Activated CD8-positive, alpha-beta memory T cell treated with anti-CD3 and anti-CD28 coated beads, Interleukin-2, amount 10 ng/mL, durations not matched to agents 7 days and 5 days (primary cell): ENCODE measurements at regions not wholly inside any gene's neighbourhood (a gene's known extent, or its start where the extent isn't known, plus 50 kb on each side); places are given as distances from the start of the nearest gene placed in this dataset.
"Not testable (repeated sequence)": the region's sequence is repeated elsewhere in the genome, so short reads cannot be mapped to it uniquely, and the experiment has no call there.

Experiments
- ATAC-seq: fragments of 150-1000 bp; cut with Tn5 transposase; one replicate; pipeline ENCODE4 v1.10.0; 2021; ENCODE audit warnings: moderate library complexity
- CTCF ChIA-PET: fragments of 350-600 bp; sonication (Branson Sonifier 250); formaldehyde crosslinking; loops from one replicate; lab custom pipeline; 2021; ENCODE audit warnings: antibody characterized with exemption; lab: Charles Lee
- DNase-seq: peaks from one replicate; pipeline ENCODE4 v3.0.0-alpha.2; 2020
- H3K27ac Mint-ChIP-seq: one replicate; pipeline ENCODE4 v1.8.0; 2021; ENCODE audit warnings: mild to moderate bottlenecking, mixed read lengths
- H3K27me3 Mint-ChIP-seq: one replicate; pipeline ENCODE4 v1.8.0; 2021; ENCODE audit warnings: mixed read lengths
- H3K36me3 Mint-ChIP-seq: one replicate; pipeline ENCODE4 v1.8.0; 2021; ENCODE audit warnings: mild to moderate bottlenecking, mixed read lengths
- H3K4me1 Mint-ChIP-seq: one replicate; pipeline ENCODE4 v1.8.0; 2021; ENCODE audit warnings: mixed read lengths
- H3K4me3 Mint-ChIP-seq: one replicate; pipeline ENCODE4 v1.8.0; 2021; ENCODE audit warnings: mild to moderate bottlenecking, moderate library complexity, mixed read lengths
- H3K9me3 Mint-ChIP-seq: one replicate; pipeline ENCODE4 v1.8.0; 2022; ENCODE audit warnings: low read depth, mixed read lengths

DNA sequence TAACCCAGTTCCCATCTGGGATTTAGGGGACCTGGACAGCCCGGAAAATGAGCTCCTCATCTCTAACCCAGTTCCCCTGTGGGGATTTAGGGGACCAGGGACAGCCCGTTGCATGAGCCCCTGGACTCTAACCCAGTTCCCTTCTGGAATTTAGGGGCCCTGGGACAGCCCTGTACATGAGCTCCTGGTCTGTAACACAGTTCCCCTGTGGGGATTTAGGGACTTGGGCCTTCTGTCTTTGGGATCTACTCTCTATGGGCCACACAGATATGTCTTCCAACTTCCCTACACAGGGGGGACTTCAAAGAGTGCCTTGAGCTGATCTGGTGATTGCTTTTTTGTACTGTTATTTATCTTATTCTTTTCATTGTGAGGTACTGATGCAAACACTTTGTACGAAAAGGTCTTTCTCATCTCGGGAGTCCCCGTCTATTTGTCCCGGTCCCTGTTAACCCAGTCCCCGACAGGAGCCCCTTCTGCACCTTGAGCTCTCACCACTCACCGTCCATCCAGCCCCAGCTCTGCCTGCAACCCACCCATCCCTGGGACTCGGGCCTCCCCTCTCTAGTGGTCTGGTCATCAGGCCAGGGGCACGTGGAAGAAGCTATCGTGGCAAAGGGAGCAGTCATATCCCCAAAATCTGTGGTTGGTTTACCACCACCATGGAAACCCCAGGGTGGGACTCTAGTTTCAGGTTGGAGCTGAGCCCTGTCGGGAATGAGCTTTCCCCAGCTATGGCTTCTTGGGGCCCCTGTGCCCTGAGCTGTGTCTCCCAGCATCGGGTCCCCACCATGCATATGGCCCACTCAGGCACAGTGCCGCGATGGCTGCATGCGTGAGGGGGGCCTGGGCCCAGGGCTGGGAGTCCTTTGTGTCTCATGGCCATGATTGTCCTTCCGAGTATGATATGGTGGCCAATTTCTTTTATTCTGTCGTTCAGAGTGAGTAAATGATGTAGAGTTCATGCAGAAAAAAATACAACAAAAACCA, 270.4 kb upstream of the PLCXD1 start:
- ATAC-seq, H3K36me3 Mint-ChIP-seq, H3K27ac Mint-ChIP-seq, H3K4me3 Mint-ChIP-seq, H3K27me3 Mint-ChIP-seq, DNase-seq, CTCF ChIA-PET, H3K4me1 Mint-ChIP-seq, H3K9me3 Mint-ChIP-seq: not testable (repeated sequence)

DNA sequence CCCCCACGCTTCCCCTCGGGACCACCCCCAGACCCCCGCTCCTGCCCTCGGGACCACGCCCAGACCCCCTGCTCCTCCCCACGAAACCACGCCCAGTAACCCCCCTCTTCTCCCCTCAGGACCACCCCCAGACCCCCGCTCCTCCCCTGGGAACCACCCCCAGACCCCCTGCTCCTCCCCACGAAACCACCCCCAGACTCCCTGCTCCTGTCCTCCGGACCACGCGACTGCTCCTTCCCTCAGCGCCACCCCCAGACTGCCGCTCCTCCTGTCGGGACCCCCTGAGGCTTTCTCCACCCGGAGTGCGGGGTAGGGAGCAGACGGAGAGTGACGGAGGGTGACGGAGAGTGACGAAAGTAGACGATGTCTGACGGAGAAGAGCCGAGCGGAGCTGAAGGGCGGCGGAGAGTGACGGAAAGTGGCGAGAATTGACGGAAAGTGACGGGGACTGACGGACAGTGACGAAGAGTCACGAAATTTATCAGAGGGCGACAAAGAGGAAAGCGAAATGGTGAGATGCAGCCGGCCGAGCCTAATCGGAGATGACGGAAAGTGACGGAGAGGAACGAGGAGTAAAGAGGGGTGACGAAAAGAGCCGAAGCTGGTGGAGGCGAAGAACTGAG, 267.2 kb upstream of the PLCXD1 start:
- CTCF ChIA-PET, DNase-seq, H3K4me1 Mint-ChIP-seq, H3K27ac Mint-ChIP-seq, H3K4me3 Mint-ChIP-seq, H3K27me3 Mint-ChIP-seq, H3K36me3 Mint-ChIP-seq, H3K9me3 Mint-ChIP-seq: not testable (repeated sequence)
- ATAC-seq, result peak; percentile 84

GRCh38 chrX:14452-14851, 266.7 kb upstream of the PLCXD1 start:
- DNase-seq, CTCF ChIA-PET, ATAC-seq, H3K4me1 Mint-ChIP-seq, H3K9me3 Mint-ChIP-seq, H3K27ac Mint-ChIP-seq, H3K36me3 Mint-ChIP-seq, H3K27me3 Mint-ChIP-seq, H3K4me3 Mint-ChIP-seq: not testable (repeated sequence)

GRCh38 chrX:18768-19454, 262.3 kb upstream of the PLCXD1 start:
- DNase-seq, H3K27ac Mint-ChIP-seq, H3K4me1 Mint-ChIP-seq, CTCF ChIA-PET, H3K9me3 Mint-ChIP-seq, H3K4me3 Mint-ChIP-seq, H3K27me3 Mint-ChIP-seq, H3K36me3 Mint-ChIP-seq: not testable (repeated sequence)
- peak; percentile 94 for ATAC-seq

DNA sequence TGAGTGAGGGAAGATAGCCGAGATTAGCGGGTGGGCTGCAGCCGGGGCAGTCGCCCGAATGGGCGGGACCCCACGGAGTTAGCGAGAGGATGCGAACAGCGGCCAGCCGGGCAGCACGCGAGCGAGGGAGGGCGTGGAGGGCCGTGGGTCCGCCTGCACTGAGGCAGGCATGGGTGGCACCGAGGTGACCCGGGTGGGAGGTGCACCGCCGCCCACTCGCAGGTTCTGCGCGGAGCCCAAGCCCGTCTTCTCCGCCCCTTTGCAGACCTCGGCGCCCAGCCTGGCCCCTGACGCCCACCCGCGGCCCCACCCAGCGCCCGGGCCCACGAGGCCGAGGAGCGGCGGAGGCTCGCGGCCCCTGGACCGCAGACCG, 261.7 kb upstream of the PLCXD1 start:
- ATAC-seq, result peak; percentile 49
- H3K9me3 Mint-ChIP-seq, H3K27ac Mint-ChIP-seq, H3K36me3 Mint-ChIP-seq, CTCF ChIA-PET, H3K4me3 Mint-ChIP-seq, DNase-seq, H3K27me3 Mint-ChIP-seq, H3K4me1 Mint-ChIP-seq: not testable (repeated sequence)

DNA sequence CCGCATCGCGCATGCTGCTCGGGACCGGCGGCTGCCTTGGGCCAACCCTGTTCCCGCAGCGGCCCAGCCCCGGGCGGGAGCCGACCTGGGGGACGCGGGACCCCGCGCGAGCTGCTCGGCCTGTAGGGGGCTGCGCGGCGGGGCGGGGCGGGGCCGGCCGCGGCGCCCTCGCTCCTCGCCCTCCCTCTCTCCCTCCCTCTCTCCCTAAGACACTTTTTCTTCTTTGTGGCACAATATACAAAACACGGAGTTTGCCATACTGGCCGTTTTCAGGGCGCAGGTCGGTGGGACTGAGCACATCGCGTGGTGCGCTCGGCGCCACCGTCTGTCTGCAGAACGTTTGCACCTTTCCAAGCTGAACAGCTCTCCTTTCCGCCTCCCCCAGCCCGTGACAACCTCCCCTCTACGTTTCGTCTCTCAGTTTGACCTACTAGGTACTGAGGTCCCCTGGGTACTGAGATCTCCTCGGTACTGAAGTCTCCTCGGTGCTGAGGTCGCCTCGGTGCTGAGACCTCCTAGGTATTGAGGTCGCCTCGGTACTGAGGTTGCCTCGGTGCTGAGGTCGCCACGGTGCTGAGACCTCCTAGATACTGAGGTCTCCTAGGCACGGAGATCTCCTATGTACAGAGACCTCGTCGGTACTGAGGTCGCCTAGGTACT, 261.1 kb upstream of the PLCXD1 start:
- Mint-ChIP-seq H3K9me3 (no peaks in the 10 kb centered on the region), H3K27me3 (no peaks in the 10 kb centered on the region), H3K27ac (no peak overlapping the region), H3K4me3 (no peak overlapping the region), H3K36me3 (no peaks in the 10 kb centered on the region), H3K4me1 (no peaks in the 10 kb centered on the region)
- CTCF ChIA-PET, result no interaction called here
- ATAC-seq (no peak), DNase-seq (no peak)

DNA sequence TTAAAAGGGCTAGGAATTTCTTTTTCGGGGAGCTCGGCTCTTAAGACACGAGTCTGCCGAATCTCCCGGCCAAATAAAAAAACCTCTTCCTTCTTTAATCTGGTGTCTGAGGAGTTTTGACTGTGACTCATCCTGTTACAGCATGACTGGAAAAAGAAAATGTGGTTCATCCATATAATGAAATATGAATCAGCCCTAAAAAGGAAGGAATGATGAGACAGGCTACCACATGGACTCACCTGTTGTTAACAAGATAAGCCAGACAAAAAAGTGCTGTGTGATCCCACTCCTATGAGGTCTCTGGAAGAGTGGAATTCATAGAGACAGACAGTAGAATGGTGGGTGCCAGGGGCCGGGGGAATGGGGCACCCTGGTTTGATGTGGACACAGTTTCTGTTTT, 257.0 kb upstream of the PLCXD1 start:
- CTCF ChIA-PET, DNase-seq, H3K9me3 Mint-ChIP-seq, H3K27ac Mint-ChIP-seq, H3K4me1 Mint-ChIP-seq, H3K4me3 Mint-ChIP-seq, H3K27me3 Mint-ChIP-seq, H3K36me3 Mint-ChIP-seq, ATAC-seq: not testable (repeated sequence)
